ENCODE measurements at regions not wholly inside any gene's neighbourhood (a gene's known extent, or its start where the extent isn't known, plus 50 kb on each side); places are given as distances from the start of the nearest gene placed in this dataset.

DNA sequence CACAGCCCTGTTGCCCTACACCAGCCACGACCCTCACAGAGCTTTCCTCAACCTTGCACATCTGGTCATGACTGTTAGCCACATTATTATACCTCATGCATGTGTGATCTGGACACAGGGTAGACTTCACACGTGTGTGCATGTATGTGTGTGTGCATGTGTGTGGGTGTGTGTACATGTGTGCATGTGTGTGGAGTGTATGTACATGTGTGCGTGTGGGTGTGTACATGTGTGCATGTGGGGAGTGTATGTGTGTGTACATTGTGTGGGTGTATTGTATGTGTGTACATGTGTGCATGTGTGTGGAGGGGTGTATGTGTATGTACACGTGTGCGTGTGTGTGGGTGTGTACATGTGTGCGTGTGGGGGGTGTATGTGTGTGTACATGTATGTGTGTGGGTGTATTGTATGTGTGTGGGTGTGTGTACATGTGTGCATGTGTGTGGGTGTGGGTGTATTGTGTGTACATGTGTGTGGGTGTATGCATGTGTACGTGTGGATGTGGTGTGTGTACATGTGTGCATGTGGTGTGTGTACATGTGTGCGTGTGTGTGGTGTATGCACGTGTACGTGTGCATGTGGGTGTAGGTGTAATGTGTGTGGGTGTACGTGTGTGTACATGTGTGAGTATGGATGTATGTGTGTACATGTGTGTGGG, 130.2 kb downstream of the C16orf95 start:
- intact Hi-C loops (cut with micrococcal nuclease; ENCODE audit: unreplicated experiment) = no loop called here
- ChIA-PET POLR2A (ENCODE audit: low non-redundant PET) (no interaction called here), CTCF (no interaction called here)
- no peaks in the 10 kb centered on the region for H3K36me3 ChIP-seq (ENCODE audit: insufficient read depth, low read length, poor library complexity, severe bottlenecking)
- BruUV-seq (replicated peaks) = no TSS peak
- DNase-seq (ENCODE audit: low spot score) = no peak
- H3K4me3 ChIP-seq (ENCODE audit: low read depth, low read length, poor library complexity, severe bottlenecking) = no peak overlapping the region
- H3K27me3 ChIP-seq (replicated peaks; ENCODE audit: insufficient read depth, low read depth, low read length, poor library complexity) = no peaks in the 10 kb centered on the region
- no peaks in the 10 kb centered on the region for H3K4me1 ChIP-seq (ENCODE audit: insufficient read depth, low read length, poor library complexity, severe bottlenecking)
- H3K27ac ChIP-seq (ENCODE audit: low read depth, low read length, poor library complexity, severe bottlenecking) = no peak overlapping the region
- TF ChIP-seq, protein P1, sequence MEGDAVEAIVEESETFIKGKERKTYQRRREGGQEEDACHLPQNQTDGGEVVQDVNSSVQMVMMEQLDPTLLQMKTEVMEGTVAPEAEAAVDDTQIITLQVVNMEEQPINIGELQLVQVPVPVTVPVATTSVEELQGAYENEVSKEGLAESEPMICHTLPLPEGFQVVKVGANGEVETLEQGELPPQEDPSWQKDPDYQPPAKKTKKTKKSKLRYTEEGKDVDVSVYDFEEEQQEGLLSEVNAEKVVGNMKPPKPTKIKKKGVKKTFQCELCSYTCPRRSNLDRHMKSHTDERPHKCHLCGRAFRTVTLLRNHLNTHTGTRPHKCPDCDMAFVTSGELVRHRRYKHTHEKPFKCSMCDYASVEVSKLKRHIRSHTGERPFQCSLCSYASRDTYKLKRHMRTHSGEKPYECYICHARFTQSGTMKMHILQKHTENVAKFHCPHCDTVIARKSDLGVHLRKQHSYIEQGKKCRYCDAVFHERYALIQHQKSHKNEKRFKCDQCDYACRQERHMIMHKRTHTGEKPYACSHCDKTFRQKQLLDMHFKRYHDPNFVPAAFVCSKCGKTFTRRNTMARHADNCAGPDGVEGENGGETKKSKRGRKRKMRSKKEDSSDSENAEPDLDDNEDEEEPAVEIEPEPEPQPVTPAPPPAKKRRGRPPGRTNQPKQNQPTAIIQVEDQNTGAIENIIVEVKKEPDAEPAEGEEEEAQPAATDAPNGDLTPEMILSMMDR (conservative IDR thresholded peaks at IDR 0.05; ENCODE audit: low read depth, low read length) = no peak
- no peaks in the 10 kb centered on the region for H3K9me3 ChIP-seq (ENCODE audit: low read depth, low read length, poor library complexity, severe bottlenecking)

DNA sequence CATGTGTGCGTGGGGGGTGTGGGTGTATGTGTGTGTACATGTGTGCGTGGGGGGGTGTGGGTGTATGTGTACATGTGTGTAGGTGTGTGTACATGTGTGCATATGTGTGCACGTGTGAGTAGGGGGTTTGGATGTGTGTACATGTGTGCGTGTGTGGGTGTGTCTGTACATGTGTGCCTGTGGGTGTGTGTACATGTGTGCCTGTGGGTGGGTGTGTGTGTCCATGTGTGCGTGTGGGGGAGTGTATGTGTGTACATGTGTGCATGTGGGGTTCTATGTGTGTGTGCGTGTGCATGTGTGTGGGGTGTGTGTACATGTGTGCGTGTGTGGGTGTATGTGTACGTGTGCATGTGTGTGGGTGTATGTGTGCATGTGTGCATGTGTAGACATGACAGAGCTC, 129.1 kb downstream of the C16orf95 start:
- no peaks in the 10 kb centered on the region for H3K4me1 ChIP-seq (ENCODE audit: insufficient read depth, low read length, poor library complexity, severe bottlenecking)
- no peaks in the 10 kb centered on the region for H3K9me3 ChIP-seq (ENCODE audit: low read depth, low read length, poor library complexity, severe bottlenecking)
- TF ChIP-seq EZH2 (IDR thresholded peaks at IDR 0.05; ENCODE audit: borderline replicate concordance, low read depth, low read length, poor library complexity, severe bottlenecking) = no peak
- TF ChIP-seq, protein P1 (conservative IDR thresholded peaks at IDR 0.05; ENCODE audit: low read depth, low read length) = no peak
- POLR2A ChIA-PET (ENCODE audit: low non-redundant PET) = no interaction called here
- no peak for DNase-seq (ENCODE audit: low spot score)
- H3K4me3 ChIP-seq (ENCODE audit: low read depth, low read length, poor library complexity, severe bottlenecking) = no peak overlapping the region
- no TSS peak for BruUV-seq (replicated peaks)
- intact Hi-C loops (cut with micrococcal nuclease; ENCODE audit: unreplicated experiment) = no loop called here
- CTCF ChIA-PET = no interaction called here
- H3K27ac ChIP-seq (ENCODE audit: low read depth, low read length, poor library complexity, severe bottlenecking) = no peak overlapping the region
- no peaks in the 10 kb centered on the region for H3K36me3 ChIP-seq (ENCODE audit: insufficient read depth, low read length, poor library complexity, severe bottlenecking)
- no peaks in the 10 kb centered on the region for H3K27me3 ChIP-seq (replicated peaks; ENCODE audit: insufficient read depth, low read depth, low read length, poor library complexity)

DNA sequence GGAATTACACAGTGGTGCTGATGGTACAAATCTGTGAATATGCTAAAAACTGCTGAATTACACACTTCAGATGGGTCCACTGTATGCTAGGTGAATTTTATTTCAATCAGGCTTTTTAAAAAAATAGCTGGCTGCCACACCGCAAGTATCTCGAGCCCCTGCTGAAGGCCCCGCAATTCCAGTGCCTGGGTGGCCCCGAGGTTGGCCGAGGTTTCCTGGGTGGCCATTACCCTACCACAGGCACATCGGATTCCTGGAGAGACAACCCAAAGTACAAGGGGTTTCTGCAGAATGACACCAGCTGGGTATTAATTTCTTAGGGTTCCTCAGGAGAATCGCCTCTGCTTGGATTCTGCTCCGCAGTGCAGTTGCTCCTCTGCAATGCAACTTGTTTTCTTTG, 127.8 kb downstream of the C16orf95 start:
- H3K9me3 ChIP-seq (ENCODE audit: low read depth, low read length, poor library complexity, severe bottlenecking) = no peaks in the 10 kb centered on the region
- ChIA-PET POLR2A (ENCODE audit: low non-redundant PET) (no interaction called here), CTCF (no interaction called here)
- intact Hi-C loops (cut with micrococcal nuclease; ENCODE audit: unreplicated experiment) = no loop called here
- H3K36me3 ChIP-seq (ENCODE audit: insufficient read depth, low read length, poor library complexity, severe bottlenecking) = no peaks in the 10 kb centered on the region
- H3K27me3 ChIP-seq (replicated peaks; ENCODE audit: insufficient read depth, low read depth, low read length, poor library complexity) = no peaks in the 10 kb centered on the region
- H3K4me1 ChIP-seq (ENCODE audit: insufficient read depth, low read length, poor library complexity, severe bottlenecking) = no peaks in the 10 kb centered on the region
- no peak for DNase-seq (ENCODE audit: low spot score)
- H3K4me3 ChIP-seq (ENCODE audit: low read depth, low read length, poor library complexity, severe bottlenecking) = no peak overlapping the region
- BruUV-seq (replicated peaks) = no TSS peak
- TF ChIP-seq, protein P1 (conservative IDR thresholded peaks at IDR 0.05; ENCODE audit: low read depth, low read length) = no peak
- no peak for TF ChIP-seq EZH2 (IDR thresholded peaks at IDR 0.05; ENCODE audit: borderline replicate concordance, low read depth, low read length, poor library complexity, severe bottlenecking)
- no peak overlapping the region for H3K27ac ChIP-seq (ENCODE audit: low read depth, low read length, poor library complexity, severe bottlenecking)
